ACHN (cell line): ENCODE measurements at regions not wholly inside any gene's neighbourhood (a gene's known extent, or its start where the extent isn't known, plus 50 kb on each side); places are given as distances from the start of the nearest gene placed in this dataset.

Experiments
- DNase-seq: peaks from one replicate; pipeline ENCODE4 v3.0.0-alpha.2; 2015
- in situ Hi-C: cut with HindIII; loops from 2 replicates; pipeline ENCODE4 v1.10.0; 2017; ENCODE audit warnings: low sequenced_read_pairs, low pct_ligation_motif_present, low pct_unique_long_range_greater_than_20kb

DNA sequence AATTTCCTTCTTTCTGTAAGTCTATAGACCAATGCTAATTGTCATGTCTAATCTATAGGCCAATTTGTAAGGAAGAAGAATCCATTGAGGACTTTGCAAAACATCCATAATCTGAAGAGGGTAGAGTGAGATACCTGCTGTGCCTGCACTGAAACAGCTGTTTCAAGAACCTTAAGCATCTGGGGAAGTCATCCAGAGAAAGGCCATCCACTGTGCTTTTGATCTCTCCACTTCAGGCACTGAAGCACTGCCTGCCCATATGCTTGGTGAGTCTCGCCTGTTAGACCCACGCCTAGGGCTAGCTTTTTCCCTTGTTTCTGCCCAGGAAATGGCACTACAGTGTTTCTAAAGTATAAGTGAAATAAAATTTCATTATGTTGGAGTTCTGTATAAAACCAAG is 921.8 kb upstream of the EPHA7 start:
- DNase-seq, result no peak
- in situ Hi-C loops, result no loop called here

GRCh38 chr6:94323853-94324252 is 904.5 kb upstream of the EPHA7 start:
- in situ Hi-C loops, result no loop called here
- peak; percentile 30 for DNase-seq

GRCh38 chr6:94300424-94301144 is 881.2 kb upstream of the EPHA7 start:
- DNase-seq, result no peak
- in situ Hi-C loops, result no loop called here

- in situ Hi-C loops, result no loop called here
- DNase-seq, result no peak
Measured at GRCh38 chr6:94289131-94289530, 869.8 kb upstream of the EPHA7 start.

DNA sequence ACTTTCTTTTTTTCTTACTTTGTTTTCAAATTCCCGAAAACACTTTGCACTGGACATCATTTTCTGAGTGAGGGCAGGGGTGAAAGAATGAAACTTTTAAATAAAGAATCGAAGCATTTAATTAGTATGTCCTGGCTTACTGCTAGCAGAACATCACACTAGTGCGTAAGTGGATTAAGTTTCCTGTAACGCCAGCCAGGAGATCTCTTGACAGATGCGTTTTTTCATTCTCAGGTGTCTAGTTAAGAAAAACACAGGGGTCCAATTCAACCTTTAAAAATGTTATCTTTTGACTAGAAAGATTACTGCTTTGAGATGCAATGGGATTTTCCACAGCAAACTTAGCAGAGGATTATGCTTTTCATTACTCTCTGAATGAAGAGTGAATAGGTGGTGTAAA is 858.8 kb upstream of the EPHA7 start:
- DNase-seq, result no peak
- in situ Hi-C loops, result no loop called here

DNA sequence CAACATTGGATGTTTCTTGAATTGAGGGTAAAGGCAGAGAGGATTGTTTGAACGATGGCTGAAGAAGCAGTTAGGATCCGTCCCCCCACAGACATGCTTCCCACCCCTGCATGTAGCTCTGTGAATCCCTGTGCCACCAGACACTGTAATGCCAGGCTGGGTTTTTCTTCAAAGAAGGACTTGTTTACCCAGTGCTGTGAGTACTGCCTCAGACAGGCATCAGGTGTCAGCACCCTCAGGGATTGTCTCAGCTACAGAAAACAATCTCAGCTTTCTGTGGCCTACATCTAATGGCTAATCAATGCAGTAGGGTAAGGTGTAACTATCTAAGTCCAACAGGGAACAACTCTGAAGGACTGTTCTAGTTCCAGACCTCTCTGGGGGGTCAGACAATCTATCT is 853.0 kb upstream of the EPHA7 start:
- in situ Hi-C loops, result no loop called here
- no peak for DNase-seq

- no peak for DNase-seq
- in situ Hi-C loops, result no loop called here
Measured at GRCh38 chr6:94270091-94270948, 851.0 kb upstream of the EPHA7 start.

DNA sequence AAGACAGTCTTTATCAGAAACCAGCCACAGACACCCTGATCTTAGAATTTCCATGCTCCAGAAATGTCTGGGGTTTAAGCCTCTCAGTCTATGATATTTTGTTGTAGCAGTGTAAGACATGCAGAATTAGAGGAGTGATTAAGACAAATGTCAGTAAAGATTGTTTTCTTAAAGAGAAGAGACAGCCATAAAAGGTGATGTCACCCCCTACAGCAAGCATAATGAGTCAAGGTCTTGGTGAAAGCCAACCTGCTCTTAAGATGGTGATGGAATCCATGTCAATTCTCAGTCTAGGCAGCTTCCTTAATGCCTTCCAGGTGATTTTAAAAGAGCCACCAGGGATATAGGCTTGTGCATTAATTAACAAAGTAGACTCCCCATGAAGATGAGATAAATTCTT is 849.9 kb upstream of the EPHA7 start:
- in situ Hi-C loops, result no loop called here
- DNase-seq, result no peak

DNA sequence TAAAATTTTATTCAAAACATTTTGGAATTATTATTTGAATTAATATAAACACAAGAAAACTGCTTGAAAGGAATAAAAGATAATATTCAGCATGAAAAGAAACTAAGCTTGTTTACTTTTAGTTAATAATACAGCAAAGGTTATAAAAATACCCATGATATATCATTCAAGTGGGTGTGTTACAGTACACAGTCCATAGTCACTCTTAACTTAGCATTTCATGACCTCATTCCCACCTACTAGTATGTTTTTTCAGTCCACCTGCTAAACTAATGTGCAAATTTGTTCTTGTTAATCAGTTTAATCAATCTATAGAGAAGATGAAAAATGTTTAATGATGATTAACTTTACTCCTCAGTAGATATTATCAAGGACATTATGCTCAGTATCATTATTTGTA is 841.4 kb upstream of the EPHA7 start:
- in situ Hi-C loops, result no loop called here
- no peak for DNase-seq

DNA sequence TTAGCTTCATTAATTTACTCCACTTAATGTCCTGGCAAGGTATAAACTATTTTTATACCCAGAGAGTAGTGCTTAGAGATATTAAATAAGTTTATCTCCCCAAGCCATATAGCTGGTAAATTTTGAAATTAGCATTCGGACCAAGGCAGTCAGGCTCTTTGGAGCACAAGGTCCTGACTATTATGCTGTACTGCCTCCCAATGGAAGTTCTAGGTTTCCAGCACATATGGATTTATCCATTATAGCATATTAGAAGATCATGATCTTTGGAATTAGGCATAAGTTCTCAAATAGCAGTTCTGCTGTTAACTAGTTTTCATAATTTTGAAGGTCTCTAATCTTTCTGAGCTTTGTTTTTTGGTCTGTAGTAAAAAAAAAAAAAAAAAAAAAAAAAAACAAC is 835.3 kb upstream of the EPHA7 start:
- in situ Hi-C loops, result no loop called here
- DNase-seq, result peak; percentile 51

DNA sequence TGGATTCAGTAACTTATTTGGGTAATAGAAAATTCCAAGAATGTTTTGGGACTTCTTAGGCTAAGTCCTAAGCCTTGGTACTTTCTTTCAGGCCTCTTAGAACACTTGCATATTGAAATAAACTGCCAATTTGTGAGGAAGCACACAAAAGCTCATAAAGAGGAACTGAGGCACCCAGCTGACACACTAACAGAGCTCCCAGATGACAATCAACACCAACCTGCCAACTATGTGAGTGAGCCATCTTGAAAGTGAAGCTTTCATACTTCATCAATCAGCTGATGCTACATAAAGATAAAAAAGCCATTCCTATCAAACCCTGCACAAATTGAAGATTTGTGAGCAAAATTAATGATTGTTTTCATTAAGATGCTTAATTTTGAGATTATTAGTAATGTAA is 832.5 kb upstream of the EPHA7 start:
- no peak for DNase-seq
- in situ Hi-C loops, result no loop called here

GRCh38 chr6:94245395-94245794 is 826.0 kb upstream of the EPHA7 start:
- DNase-seq, result no peak
- in situ Hi-C loops, result no loop called here

- in situ Hi-C loops, result no loop called here
Measured at GRCh38 chr6:94238868-94239267, 819.5 kb upstream of the EPHA7 start.

DNA sequence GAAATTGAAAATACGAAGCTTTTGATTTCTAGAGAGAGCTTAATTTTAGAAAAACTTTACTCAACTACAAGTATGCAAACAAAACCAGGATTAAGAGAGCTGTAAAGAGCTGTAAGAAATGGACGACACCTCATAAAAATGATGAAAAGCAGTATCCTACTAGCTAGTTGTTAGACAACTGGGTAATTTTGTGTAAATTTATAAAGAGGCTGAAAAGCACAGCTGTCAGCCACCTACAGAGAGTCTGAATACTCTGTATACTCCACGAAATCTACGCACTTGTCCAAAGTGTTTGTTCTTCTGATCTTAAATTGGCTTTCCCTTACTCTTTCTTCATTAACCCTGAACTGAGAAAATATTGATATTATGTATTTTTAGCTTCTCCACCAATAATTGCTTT is 808.4 kb upstream of the EPHA7 start:
- no peak for DNase-seq
- in situ Hi-C loops, result no loop called here

More at GRCh38 chr6:94238868-94239267, 819.5 kb upstream of the EPHA7 start:
- no peak for DNase-seq

DNA sequence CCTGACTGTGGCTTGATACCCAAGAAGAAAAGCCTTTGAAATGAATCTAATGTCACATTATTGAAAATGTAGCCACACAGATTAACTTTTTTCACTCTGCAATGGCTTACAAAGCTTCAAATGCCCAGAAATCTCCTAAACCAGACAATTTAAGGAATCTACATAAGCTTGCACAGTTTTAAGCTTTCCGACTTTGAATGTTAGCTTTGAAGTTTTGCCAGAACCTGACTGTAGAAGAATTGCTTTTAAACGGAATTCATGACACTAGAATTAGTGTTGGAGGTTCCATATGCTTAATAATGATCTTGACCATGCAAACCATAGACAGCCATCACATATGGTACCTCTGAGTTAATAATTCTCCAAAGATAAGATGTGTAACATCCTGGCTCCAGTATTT is 798.5 kb upstream of the EPHA7 start:
- DNase-seq, result no peak
- in situ Hi-C loops, result no loop called here

- DNase-seq, result no peak
- in situ Hi-C loops, result no loop called here
Measured at GRCh38 chr6:94215552-94215951, 796.2 kb upstream of the EPHA7 start.

DNA sequence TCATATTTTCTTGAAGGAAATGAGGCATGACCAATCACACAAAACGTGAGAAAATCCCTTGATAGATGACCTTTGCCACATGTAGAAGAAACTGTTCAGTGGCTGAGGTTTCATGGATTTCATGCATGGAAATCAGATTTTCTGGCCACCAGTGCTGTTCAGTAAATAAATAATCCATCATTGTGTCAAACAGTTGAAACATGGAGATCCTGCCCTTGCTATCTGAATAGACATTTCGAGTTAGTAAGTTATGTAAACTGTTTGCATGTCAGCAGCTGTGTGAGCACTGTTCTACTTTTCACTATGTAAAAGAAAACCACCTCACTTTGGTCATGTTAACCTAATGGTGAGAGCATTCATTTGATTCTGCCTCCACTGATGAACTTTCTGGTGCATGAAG is 793.9 kb upstream of the EPHA7 start:
- in situ Hi-C loops, result no loop called here
- DNase-seq, result no peak

DNA sequence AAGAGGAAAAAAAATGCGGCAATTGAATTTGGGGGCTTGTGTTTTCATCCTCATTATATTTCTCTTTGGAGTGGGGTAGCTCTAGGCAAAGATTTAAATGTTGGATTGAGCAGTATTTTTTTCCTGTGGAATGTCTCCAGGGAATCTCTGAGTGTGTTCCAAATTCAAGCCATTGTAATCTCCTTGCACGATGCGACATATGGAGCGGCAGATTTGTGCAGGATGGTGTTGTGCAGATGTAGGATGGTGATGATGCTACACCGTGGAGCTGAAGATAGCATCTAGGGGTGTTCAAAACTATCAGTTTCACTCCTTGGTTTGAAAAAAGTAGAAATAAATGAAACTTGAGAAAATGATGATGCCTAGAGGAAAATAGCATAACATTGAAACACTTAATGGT is 777.5 kb upstream of the EPHA7 start:
- in situ Hi-C loops, result no loop called here
- no peak for DNase-seq

DNA sequence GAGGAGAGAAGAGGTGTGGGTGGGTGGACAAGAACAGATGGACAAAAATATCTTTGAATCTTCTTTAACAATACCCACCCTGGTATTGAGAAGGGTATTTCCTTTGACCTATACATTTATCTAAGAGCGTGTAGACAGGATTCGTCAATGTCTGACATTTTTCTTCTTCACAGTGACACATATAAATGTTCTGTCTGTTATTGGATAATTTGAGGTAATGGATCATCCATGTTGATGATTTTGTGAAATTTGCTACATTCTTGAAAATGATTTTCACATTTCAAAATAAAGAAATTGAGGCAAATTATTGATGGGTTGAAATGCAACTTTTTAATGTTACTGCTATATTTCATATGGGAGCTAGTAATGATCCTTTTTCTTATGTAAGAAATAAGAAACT is 770.7 kb upstream of the EPHA7 start:
- DNase-seq, result no peak
- in situ Hi-C loops, result no loop called here
